NT2/D1 (cell line): ENCODE measurements at regions not wholly inside any gene's neighbourhood (a gene's known extent, or its start where the extent isn't known, plus 50 kb on each side); places are given as distances from the start of the nearest gene placed in this dataset.

Experiments
- SUZ12 ChIP-seq: IDR thresholded peaks from 2 replicates; pipeline ENCODE4 v1.6.1; 2011; ENCODE audit not compliant: insufficient read length, insufficient read depth; ENCODE audit errors: extremely low read depth
- YY1 ChIP-seq: IDR thresholded peaks from 2 replicates; pipeline ENCODE4 v1.6.1; 2011; ENCODE audit not compliant: insufficient read length, insufficient read depth
- ZNF274 ChIP-seq: IDR thresholded peaks from 2 replicates; pipeline ENCODE4 v1.6.1; 2011; ENCODE audit warnings: mild to moderate bottlenecking, low read depth, low read length

DNA sequence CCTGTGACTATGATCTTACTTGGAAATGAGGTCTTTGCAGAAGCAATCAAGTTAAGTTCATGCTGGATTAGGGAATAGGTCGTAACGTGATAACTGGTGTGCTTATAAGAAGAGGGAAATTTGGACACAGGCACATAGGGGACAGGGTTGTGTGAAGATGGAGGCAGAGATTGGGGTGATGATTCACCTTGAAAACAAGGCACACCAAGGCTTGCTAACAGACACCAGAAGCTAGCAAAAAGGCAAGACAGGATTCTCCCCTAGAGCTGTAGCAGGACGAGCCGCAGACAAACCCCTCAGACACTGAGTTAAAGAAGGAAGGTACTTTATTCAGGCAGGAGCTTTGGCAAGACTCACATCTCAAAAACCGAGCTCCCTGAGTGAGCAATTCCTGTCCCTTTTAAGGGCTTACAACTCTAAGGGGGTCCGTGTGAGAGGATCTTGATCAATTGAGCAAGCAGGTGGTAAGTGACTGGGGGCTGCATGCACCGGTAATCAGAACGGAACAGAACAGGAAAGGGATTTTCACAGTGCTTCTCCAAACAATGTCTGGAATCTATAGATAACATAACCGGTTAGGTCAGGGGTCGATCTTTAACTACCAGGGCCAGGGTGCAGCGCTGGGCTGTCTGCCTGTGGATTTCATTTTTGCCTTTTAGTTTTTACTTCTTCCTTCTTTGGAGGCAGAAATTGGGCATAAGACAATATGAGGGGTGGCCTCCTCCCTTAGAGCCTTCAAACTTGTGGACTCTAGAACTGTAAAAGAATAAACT, 57.5 kb upstream of the S1PR3 start:
- TF ChIP-seq ZNF274: no peak
- TF ChIP-seq SUZ12: no peak
- TF ChIP-seq YY1: no peak
